ENCODE measurements at regions not wholly inside any gene's neighbourhood (a gene's known extent, or its start where the extent isn't known, plus 50 kb on each side); places are given as distances from the start of the nearest gene placed in this dataset.

- Histone ChIP-seq H3K4me2 (ENCODE audit: low read depth, low read length, poor library complexity, severe bottlenecking) (no peak overlapping the region), H4K20me1 (ENCODE audit: insufficient read depth, low read depth, low read length) (no peaks in the 10 kb centered on the region), H3K36me3 (ENCODE audit: insufficient read depth, low read length) (no peaks in the 10 kb centered on the region), H3K27me3 (ENCODE audit: low read length) (no peaks in the 10 kb centered on the region), H3K79me2 (ENCODE audit: low read length) (no peaks in the 10 kb centered on the region), H3K9ac (ENCODE audit: low read length) (no peak overlapping the region), H3K9me3 (ENCODE audit: low read length) (no peaks in the 10 kb centered on the region), H3K4me3 (ENCODE audit: low read length) (no peak overlapping the region), H3K27ac (ENCODE audit: low read length) (no peak overlapping the region), H3K9me2 (replicated peaks; ENCODE audit: insufficient read depth, low read length) (no peaks in the 10 kb centered on the region), H2AFZ (ENCODE audit: low read length) (no peak overlapping the region), H3K4me1 (ENCODE audit: low read length) (no peaks in the 10 kb centered on the region)
- no peak for DNase-seq
These were observed 515.7 kb downstream of the MED13L start for GRCh38 chr12:115761784-115762183.

GRCh38 chr12:115760231-115760630, 517.3 kb downstream of the MED13L start:
- Histone ChIP-seq H3K9me3 (ENCODE audit: low read length) (no peaks in the 10 kb centered on the region), H3K79me2 (ENCODE audit: low read length) (no peaks in the 10 kb centered on the region), H3K4me2 (ENCODE audit: low read depth, low read length, poor library complexity, severe bottlenecking) (no peak overlapping the region), H4K20me1 (ENCODE audit: insufficient read depth, low read depth, low read length) (no peaks in the 10 kb centered on the region), H3K36me3 (ENCODE audit: insufficient read depth, low read length) (no peaks in the 10 kb centered on the region), H3K27ac (ENCODE audit: low read length) (no peak overlapping the region), H3K9ac (ENCODE audit: low read length) (no peak overlapping the region), H3K9me2 (replicated peaks; ENCODE audit: insufficient read depth, low read length) (no peaks in the 10 kb centered on the region), H3K4me1 (ENCODE audit: low read length) (no peaks in the 10 kb centered on the region), H2AFZ (ENCODE audit: low read length) (no peak overlapping the region), H3K4me3 (ENCODE audit: low read length) (no peak overlapping the region), H3K27me3 (ENCODE audit: low read length) (no peaks in the 10 kb centered on the region)
- no peak for DNase-seq

- Histone ChIP-seq H3K27me3 (ENCODE audit: low read length) (no peaks in the 10 kb centered on the region), H3K79me2 (ENCODE audit: low read length) (no peaks in the 10 kb centered on the region), H3K9ac (ENCODE audit: low read length) (no peak overlapping the region), H3K9me3 (ENCODE audit: low read length) (no peaks in the 10 kb centered on the region), H3K4me3 (ENCODE audit: low read length) (no peak overlapping the region), H4K20me1 (ENCODE audit: insufficient read depth, low read depth, low read length) (no peaks in the 10 kb centered on the region), H2AFZ (ENCODE audit: low read length) (no peak overlapping the region), H3K36me3 (ENCODE audit: insufficient read depth, low read length) (no peaks in the 10 kb centered on the region), H3K9me2 (replicated peaks; ENCODE audit: insufficient read depth, low read length) (no peaks in the 10 kb centered on the region), H3K27ac (ENCODE audit: low read length) (no peak overlapping the region), H3K4me1 (ENCODE audit: low read length) (no peaks in the 10 kb centered on the region), H3K4me2 (ENCODE audit: low read depth, low read length, poor library complexity, severe bottlenecking) (no peak overlapping the region)
- DNase-seq, result no peak
These were observed 518.4 kb downstream of the MED13L start for GRCh38 chr12:115758877-115759620.

- no peak overlapping the region for H2AFZ ChIP-seq (ENCODE audit: low read length)
- H3K27me3 ChIP-seq (ENCODE audit: low read length), result no peaks in the 10 kb centered on the region
- no peaks in the 10 kb centered on the region for H3K36me3 ChIP-seq (ENCODE audit: insufficient read depth, low read length)
- DNase-seq, result no peak
- no peaks in the 10 kb centered on the region for H3K4me1 ChIP-seq (ENCODE audit: low read length)
- H3K27ac ChIP-seq (ENCODE audit: low read length), result no peak overlapping the region
- no peak overlapping the region for H3K9ac ChIP-seq (ENCODE audit: low read length)
- no peak overlapping the region for H3K4me2 ChIP-seq (ENCODE audit: low read depth, low read length, poor library complexity, severe bottlenecking)
- no peaks in the 10 kb centered on the region for H3K79me2 ChIP-seq (ENCODE audit: low read length)
- H3K9me2 ChIP-seq (replicated peaks; ENCODE audit: insufficient read depth, low read length), result no peaks in the 10 kb centered on the region
- H4K20me1 ChIP-seq (ENCODE audit: insufficient read depth, low read depth, low read length), result no peaks in the 10 kb centered on the region
- no peak overlapping the region for H3K4me3 ChIP-seq (ENCODE audit: low read length)
- no peaks in the 10 kb centered on the region for H3K9me3 ChIP-seq (ENCODE audit: low read length)
These were observed 519.3 kb downstream of the MED13L start for GRCh38 chr12:115758183-115758582.

- Histone ChIP-seq H2AFZ (ENCODE audit: low read length) (no peak overlapping the region), H3K9me3 (ENCODE audit: low read length) (no peaks in the 10 kb centered on the region), H3K27ac (ENCODE audit: low read length) (no peak overlapping the region), H3K9me2 (replicated peaks; ENCODE audit: insufficient read depth, low read length) (no peaks in the 10 kb centered on the region), H3K27me3 (ENCODE audit: low read length) (no peaks in the 10 kb centered on the region), H3K4me1 (ENCODE audit: low read length) (no peaks in the 10 kb centered on the region), H3K4me2 (ENCODE audit: low read depth, low read length, poor library complexity, severe bottlenecking) (no peak overlapping the region), H3K36me3 (ENCODE audit: insufficient read depth, low read length) (no peaks in the 10 kb centered on the region), H3K4me3 (ENCODE audit: low read length) (no peak overlapping the region), H3K79me2 (ENCODE audit: low read length) (no peaks in the 10 kb centered on the region), H3K9ac (ENCODE audit: low read length) (no peak overlapping the region), H4K20me1 (ENCODE audit: insufficient read depth, low read depth, low read length) (no peaks in the 10 kb centered on the region)
- no peak for DNase-seq
These were observed 520.7 kb downstream of the MED13L start for GRCh38 chr12:115756804-115757203.

GRCh38 chr12:115756271-115756670, 521.2 kb downstream of the MED13L start:
- no peak for DNase-seq
- Histone ChIP-seq H3K9me3 (ENCODE audit: low read length) (no peaks in the 10 kb centered on the region), H4K20me1 (ENCODE audit: insufficient read depth, low read depth, low read length) (no peaks in the 10 kb centered on the region), H3K9me2 (replicated peaks; ENCODE audit: insufficient read depth, low read length) (no peaks in the 10 kb centered on the region), H3K27me3 (ENCODE audit: low read length) (no peaks in the 10 kb centered on the region), H3K27ac (ENCODE audit: low read length) (no peak overlapping the region), H3K36me3 (ENCODE audit: insufficient read depth, low read length) (no peaks in the 10 kb centered on the region), H3K79me2 (ENCODE audit: low read length) (no peaks in the 10 kb centered on the region), H3K9ac (ENCODE audit: low read length) (no peak overlapping the region), H3K4me1 (ENCODE audit: low read length) (no peaks in the 10 kb centered on the region), H3K4me2 (ENCODE audit: low read depth, low read length, poor library complexity, severe bottlenecking) (no peak overlapping the region), H2AFZ (ENCODE audit: low read length) (no peak overlapping the region), H3K4me3 (ENCODE audit: low read length) (no peak overlapping the region)

- no peaks in the 10 kb centered on the region for H4K20me1 ChIP-seq (ENCODE audit: insufficient read depth, low read depth, low read length)
- no peak overlapping the region for H3K4me2 ChIP-seq (ENCODE audit: low read depth, low read length, poor library complexity, severe bottlenecking)
- H3K9ac ChIP-seq (ENCODE audit: low read length), result no peak overlapping the region
- no peaks in the 10 kb centered on the region for H3K36me3 ChIP-seq (ENCODE audit: insufficient read depth, low read length)
- no peak overlapping the region for H2AFZ ChIP-seq (ENCODE audit: low read length)
- H3K79me2 ChIP-seq (ENCODE audit: low read length), result no peaks in the 10 kb centered on the region
- no peak overlapping the region for H3K4me3 ChIP-seq (ENCODE audit: low read length)
- H3K27me3 ChIP-seq (ENCODE audit: low read length), result no peaks in the 10 kb centered on the region
- no peak overlapping the region for H3K27ac ChIP-seq (ENCODE audit: low read length)
- no peaks in the 10 kb centered on the region for H3K4me1 ChIP-seq (ENCODE audit: low read length)
- DNase-seq, result no peak
- H3K9me3 ChIP-seq (ENCODE audit: low read length), result no peaks in the 10 kb centered on the region
- H3K9me2 ChIP-seq (replicated peaks; ENCODE audit: insufficient read depth, low read length), result no peaks in the 10 kb centered on the region
These were observed 521.8 kb downstream of the MED13L start for GRCh38 chr12:115755725-115756085.

- Histone ChIP-seq H3K79me2 (ENCODE audit: low read length) (no peaks in the 10 kb centered on the region), H3K36me3 (ENCODE audit: insufficient read depth, low read length) (no peaks in the 10 kb centered on the region), H3K9me3 (ENCODE audit: low read length) (no peaks in the 10 kb centered on the region), H3K9me2 (replicated peaks; ENCODE audit: insufficient read depth, low read length) (no peaks in the 10 kb centered on the region), H3K27me3 (ENCODE audit: low read length) (no peaks in the 10 kb centered on the region), H3K27ac (ENCODE audit: low read length) (no peak overlapping the region), H3K9ac (ENCODE audit: low read length) (no peak overlapping the region), H3K4me1 (ENCODE audit: low read length) (no peaks in the 10 kb centered on the region), H3K4me2 (ENCODE audit: low read depth, low read length, poor library complexity, severe bottlenecking) (no peak overlapping the region), H4K20me1 (ENCODE audit: insufficient read depth, low read depth, low read length) (no peaks in the 10 kb centered on the region), H3K4me3 (ENCODE audit: low read length) (no peak overlapping the region), H2AFZ (ENCODE audit: low read length) (no peak overlapping the region)
- DNase-seq, result no peak
These were observed 522.3 kb downstream of the MED13L start for GRCh38 chr12:115755061-115755724.

Data from Karpas-422 (cell line).